ENCODE measurements at regions not wholly inside any gene's neighbourhood (a gene's known extent, or its start where the extent isn't known, plus 50 kb on each side); places are given as distances from the start of the nearest gene placed in this dataset.

DNA sequence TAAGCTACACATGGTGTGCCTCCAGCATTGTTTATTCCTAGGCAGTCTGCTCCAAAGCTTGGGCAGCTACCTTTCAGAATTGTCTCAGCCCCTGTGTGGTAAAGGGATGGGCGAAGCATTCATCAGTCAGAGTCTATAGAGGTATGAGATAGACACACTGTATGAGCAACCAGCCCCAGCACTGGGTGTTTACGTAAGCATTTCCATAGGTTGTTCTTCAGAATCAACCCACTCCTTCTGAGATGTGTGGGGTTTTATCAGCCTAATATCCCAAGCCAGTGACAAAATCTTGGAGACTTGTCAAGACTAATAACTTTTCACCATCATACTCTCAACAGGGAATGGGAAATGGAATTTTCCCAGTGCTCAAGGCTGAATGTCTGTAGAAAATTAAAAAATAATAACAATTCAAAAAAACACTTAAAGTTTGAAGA is 98.2 kb downstream of the BTG1 start:
- Mint-ChIP-seq H3K27me3 (no peaks in the 10 kb centered on the region), H3K4me3 (no peak overlapping the region), H3K4me1 (ENCODE audit: low read depth) (peaks cover 84% of the 10 kb centered on the region)

DNA sequence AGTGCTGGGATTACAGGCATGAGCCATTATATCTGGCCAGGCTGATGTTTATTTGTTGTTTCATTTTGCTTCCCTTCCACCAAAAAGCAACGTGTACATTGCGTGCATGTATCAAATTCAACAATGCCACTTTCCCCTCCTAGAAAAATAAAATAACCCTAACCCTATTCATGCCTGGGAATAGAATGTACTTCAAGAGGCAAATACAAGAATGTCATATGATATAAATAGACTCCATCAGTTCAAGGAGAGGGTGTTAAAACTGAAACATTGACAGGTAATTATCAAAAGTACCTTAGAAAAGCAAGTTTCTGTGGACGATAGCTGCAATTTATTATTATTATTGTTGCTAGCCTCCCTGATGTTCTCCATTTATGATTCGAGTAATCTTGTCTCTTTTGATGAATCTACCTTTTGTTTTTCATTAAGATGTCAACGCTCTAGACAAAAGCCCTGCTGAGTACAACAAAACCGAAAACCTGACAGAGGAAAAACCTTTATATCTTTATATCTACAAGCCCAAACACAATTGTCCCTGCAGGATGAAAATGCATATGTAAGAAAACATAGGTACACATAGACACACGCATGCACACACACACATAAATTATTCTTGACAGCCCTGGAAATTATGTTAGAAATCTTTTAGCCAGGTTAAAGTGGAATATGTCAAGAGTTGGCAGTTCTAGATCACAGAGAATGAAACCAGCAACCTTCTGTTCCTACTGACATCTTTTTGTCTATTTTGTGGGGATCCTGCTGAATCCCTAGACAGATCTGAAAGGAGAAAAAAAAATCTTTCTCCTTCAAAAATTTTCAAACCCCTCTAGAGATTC is 98.9 kb downstream of the BTG1 start:
- Mint-ChIP-seq H3K27ac (peak overlapping the region; percentile 24), H3K9me3 (peaks cover 6% of the 10 kb centered on the region), H3K27me3 (no peaks in the 10 kb centered on the region), H3K36me3 (ENCODE audit: low read depth) (peaks cover 3% of the 10 kb centered on the region), H3K4me1 (ENCODE audit: low read depth) (peaks cover 84% of the 10 kb centered on the region), H3K4me3 (peak overlapping the region; percentile 44)

More for the DNA sequence above, 98.2 kb downstream of the BTG1 start:
- Mint-ChIP-seq H3K9me3 (peaks cover 6% of the 10 kb centered on the region), H3K27ac (peak overlapping the region; percentile 24), H3K36me3 (ENCODE audit: low read depth) (peaks cover 3% of the 10 kb centered on the region)

DNA sequence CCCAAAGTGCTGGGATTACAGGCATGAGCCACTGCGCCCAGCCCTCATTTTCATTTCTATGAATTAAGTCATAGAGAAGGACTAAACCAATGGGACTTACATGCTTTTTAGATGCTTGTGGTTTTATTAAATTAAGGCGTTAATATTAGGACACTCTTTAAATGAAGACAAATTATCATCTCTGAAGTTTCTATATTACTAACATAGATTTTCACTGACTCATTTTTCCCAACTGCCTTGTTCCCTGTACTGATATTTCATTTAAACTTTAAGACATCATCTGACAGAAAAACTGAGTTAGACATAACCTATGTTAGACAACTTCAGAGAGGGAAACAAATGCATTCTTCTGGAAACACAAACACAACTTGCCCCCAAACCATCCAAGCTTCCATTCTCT is 99.8 kb downstream of the BTG1 start:
- Mint-ChIP-seq H3K27ac (peak overlapping the region; percentile 78), H3K4me1 (ENCODE audit: low read depth) (peaks cover 82% of the 10 kb centered on the region), H3K36me3 (ENCODE audit: low read depth) (peaks cover 3% of the 10 kb centered on the region), H3K27me3 (no peaks in the 10 kb centered on the region), H3K4me3 (no peak overlapping the region), H3K9me3 (peaks cover 6% of the 10 kb centered on the region)

DNA sequence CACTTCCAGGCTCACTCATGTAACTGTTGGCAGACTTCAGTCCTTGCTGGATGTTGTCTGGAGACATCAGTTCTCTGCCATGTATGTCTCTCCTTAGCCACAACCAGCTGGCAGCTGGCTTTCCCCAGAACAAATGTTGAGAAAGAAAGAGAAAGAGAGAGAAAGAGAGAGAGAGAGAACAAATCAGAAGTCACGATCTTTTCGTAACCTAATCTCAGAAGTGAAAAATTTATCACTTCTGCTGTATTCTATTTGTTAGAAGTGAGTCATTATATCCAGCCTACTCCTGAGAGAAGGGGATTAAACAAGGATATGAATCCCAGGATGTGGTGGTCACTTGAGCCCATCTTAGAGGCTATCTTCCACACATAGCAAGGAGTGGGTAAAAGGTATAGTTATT is 101.2 kb downstream of the BTG1 start:
- H3K27ac Mint-ChIP-seq = peak overlapping the region; percentile 66
- no peak overlapping the region for H3K4me3 Mint-ChIP-seq
- H3K36me3 Mint-ChIP-seq (ENCODE audit: low read depth) = peaks cover 3% of the 10 kb centered on the region
- no peaks in the 10 kb centered on the region for H3K27me3 Mint-ChIP-seq
- peaks cover 5% of the 10 kb centered on the region for H3K9me3 Mint-ChIP-seq
- peaks cover 78% of the 10 kb centered on the region for H3K4me1 Mint-ChIP-seq (ENCODE audit: low read depth)

DNA sequence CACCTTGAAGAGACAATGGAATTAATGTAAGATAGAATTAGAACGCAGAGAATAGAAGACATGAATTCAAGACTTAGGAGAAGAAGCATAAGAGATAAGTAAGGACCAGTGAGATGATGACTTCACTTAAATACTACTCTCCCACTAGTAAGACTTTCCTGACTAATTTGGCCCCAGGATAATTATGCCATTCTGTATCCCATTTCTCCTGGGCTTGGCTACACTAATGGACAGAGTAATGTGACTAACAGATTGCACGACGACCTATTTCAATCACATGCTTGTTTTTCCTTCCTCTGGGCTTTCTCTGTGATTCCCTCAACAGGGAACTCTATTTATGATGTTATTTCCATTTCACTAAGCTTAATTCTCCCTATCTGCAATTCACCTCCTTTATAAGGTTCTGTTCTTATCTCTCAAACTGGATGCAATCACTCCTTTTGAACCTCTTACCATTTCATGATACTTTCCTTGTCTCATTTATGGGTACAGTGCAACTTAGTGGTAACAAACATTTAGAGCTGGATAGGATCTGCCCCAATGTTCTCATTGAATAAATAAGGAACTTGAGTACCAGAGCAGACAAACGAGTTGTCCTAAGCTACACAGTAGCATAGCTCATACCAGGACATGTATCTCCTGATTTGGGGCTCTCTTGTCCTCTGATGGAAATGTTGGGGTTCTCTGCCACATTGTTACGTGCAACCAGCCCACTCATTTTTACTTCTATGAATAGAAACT is 102.7 kb downstream of the BTG1 start:
- H3K4me3 Mint-ChIP-seq = no peak overlapping the region
- peaks cover 3% of the 10 kb centered on the region for H3K36me3 Mint-ChIP-seq (ENCODE audit: low read depth)
- H3K27ac Mint-ChIP-seq = peak overlapping the region; percentile 38
- H3K4me1 Mint-ChIP-seq (ENCODE audit: low read depth) = peaks cover 82% of the 10 kb centered on the region
- no peaks in the 10 kb centered on the region for H3K9me3 Mint-ChIP-seq
- no peaks in the 10 kb centered on the region for H3K27me3 Mint-ChIP-seq

DNA sequence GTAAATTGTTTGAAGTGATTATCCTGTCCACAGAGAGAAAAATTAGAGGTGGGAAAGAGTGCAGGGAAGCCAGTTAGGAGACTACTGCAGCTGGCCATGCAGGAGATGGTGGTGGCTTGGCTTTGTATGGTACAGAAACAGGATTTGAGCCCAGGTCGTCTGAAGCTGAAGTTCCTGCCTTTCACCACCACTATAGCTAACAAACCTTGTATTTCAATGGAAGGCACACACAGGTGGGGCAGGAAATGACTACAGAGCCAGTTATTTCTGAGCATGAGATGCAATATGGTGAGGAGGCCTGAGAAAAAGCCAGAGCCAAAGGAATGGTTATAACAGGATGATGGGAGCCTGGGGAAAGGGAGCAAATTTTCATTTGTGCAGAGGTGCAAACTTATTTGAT is 103.9 kb downstream of the BTG1 start:
- H3K36me3 Mint-ChIP-seq (ENCODE audit: low read depth) = peaks cover 3% of the 10 kb centered on the region
- no peaks in the 10 kb centered on the region for H3K27me3 Mint-ChIP-seq
- no peaks in the 10 kb centered on the region for H3K9me3 Mint-ChIP-seq
- no peak overlapping the region for H3K4me3 Mint-ChIP-seq
- H3K27ac Mint-ChIP-seq = no peak overlapping the region
- peaks cover 82% of the 10 kb centered on the region for H3K4me1 Mint-ChIP-seq (ENCODE audit: low read depth)

DNA sequence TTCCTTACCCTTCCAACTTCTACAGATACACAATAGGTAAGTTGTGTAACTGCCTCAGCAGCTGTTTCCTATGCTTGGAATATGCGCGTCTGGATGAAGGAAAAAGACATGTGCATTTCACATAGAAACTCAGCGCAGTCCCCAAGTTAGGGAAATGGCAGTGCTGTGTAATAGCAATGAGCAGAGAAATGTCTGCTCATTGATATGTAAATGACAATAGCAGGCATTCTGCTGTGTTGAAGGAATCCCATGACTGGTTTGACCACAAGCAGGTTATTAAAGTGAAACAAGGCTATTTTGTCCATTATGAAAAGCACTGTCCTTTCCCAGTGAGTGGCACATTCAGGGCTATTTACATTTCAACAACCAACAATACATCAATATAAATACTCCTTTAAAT is 106.6 kb downstream of the BTG1 start:
- H3K27ac Mint-ChIP-seq = no peak overlapping the region
- no peaks in the 10 kb centered on the region for H3K36me3 Mint-ChIP-seq (ENCODE audit: low read depth)
- no peak overlapping the region for H3K4me3 Mint-ChIP-seq
- peaks cover 83% of the 10 kb centered on the region for H3K4me1 Mint-ChIP-seq (ENCODE audit: low read depth)
- H3K9me3 Mint-ChIP-seq = no peaks in the 10 kb centered on the region
- no peaks in the 10 kb centered on the region for H3K27me3 Mint-ChIP-seq

DNA sequence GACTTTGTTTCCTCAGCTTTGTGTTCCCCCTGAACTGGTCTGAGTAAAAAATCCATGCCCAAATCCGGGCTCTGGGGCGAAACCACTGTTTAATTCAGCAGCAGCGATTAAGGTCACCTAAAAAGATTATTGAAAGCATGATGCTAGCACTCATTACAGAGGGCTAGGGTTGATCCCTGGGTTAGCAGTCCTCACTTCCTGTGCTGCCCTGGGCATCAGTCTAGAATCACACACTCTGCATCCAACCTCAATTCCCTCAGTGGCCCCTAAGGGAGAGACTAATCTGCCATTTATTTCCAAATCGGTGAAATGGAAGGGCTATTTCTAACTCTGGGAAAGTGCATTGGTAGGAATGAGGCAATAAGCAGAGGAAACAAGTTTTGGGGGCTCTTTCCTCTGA is 107.2 kb downstream of the BTG1 start:
- Mint-ChIP-seq H3K4me1 (ENCODE audit: low read depth) (peaks cover 85% of the 10 kb centered on the region), H3K4me3 (no peak overlapping the region), H3K9me3 (no peaks in the 10 kb centered on the region), H3K27me3 (no peaks in the 10 kb centered on the region), H3K36me3 (ENCODE audit: low read depth) (no peaks in the 10 kb centered on the region), H3K27ac (peak overlapping the region; percentile 3)

DNA sequence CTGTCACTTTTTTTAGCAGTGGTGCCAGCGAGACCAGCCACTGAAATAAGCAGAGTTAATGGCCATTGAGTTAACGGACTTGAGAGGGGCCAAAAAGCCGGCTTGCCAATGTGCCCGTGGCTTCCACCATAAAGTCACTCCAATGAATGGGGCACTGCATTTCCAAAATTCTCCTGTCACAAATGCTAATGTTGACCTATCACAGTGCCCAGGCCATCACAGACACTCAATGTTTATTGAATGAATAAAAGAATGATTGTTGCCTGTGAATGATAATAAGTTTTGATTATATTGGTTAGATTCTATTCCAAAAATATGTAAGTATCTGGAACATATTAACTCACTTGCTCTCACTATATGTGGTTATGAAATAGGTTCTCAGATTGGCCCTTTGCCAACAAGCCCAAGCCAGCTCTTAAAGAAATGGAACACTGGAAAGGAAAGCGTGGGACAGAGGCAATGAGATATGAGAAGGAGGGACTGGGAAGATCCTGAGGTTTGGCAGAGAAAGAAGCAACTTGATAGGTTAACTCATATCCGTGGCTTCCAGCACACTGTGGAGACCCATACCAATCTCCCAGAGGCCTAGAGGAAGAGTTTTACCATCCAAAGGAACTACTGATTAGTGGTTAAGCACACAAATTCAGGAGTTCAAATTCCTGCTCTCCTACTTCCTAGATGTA is 108.7 kb downstream of the BTG1 start:
- Mint-ChIP-seq H3K4me3 (no peak overlapping the region), H3K4me1 (ENCODE audit: low read depth) (peaks cover 83% of the 10 kb centered on the region), H3K27me3 (no peaks in the 10 kb centered on the region), H3K36me3 (ENCODE audit: low read depth) (peaks cover 9% of the 10 kb centered on the region), H3K9me3 (peaks cover 5% of the 10 kb centered on the region), H3K27ac (peak overlapping the region; percentile 91)

DNA sequence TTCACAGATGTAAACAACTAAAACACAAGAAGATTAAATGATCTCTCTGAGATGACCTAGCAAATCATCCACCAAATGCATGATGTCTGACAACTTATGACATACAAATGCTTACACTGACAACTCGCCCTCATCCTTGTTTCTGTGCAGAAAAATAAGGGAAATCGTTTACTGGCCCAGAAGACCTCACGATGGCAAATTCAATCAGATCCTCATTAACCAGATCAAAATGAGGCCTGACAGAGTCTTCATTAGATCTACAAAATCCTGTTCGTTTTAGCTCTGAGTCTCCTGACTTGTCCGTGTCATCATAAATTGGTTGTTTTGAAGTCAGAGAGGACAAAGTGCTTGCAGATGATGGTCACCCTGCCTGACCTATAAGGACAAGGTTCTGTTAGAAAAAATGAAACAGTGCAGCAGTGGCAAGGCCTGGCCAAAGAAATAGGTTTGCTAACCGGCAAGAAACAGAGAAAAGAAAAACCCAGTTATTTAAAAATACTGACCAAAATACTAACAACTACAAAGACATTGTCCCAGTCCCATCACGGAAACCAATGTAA is 109.5 kb downstream of the BTG1 start:
- H3K4me3 Mint-ChIP-seq = peak overlapping the region; percentile 88
- H3K4me1 Mint-ChIP-seq (ENCODE audit: low read depth) = peaks cover 84% of the 10 kb centered on the region
- peaks cover 12% of the 10 kb centered on the region for H3K36me3 Mint-ChIP-seq (ENCODE audit: low read depth)
- peaks cover 5% of the 10 kb centered on the region for H3K9me3 Mint-ChIP-seq
- no peaks in the 10 kb centered on the region for H3K27me3 Mint-ChIP-seq
- H3K27ac Mint-ChIP-seq = peak overlapping the region; percentile 91

DNA sequence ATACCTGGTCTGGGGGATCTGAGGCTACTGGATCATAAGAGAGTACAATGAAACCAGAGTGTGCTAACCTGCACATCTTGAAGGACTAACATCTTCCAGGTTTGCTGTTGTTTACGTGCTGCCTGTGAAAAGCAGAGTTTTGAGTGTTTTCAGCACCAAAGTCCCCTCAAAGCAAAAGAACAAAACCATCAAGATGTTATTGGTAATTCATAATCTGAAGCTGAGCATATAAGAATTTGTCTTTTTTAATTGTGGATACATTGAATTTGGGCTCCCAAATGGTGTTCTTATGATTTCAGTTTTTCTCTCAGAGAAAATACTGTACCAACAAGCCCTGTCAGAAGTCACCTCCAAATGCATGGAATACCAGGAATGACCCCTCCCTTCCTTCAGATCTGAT is 110.2 kb downstream of the BTG1 start:
- peaks cover 86% of the 10 kb centered on the region for H3K4me1 Mint-ChIP-seq (ENCODE audit: low read depth)
- peak overlapping the region; percentile 91 for H3K27ac Mint-ChIP-seq
- H3K36me3 Mint-ChIP-seq (ENCODE audit: low read depth) = peaks cover 12% of the 10 kb centered on the region
- peaks cover 5% of the 10 kb centered on the region for H3K9me3 Mint-ChIP-seq
- peak overlapping the region; percentile 88 for H3K4me3 Mint-ChIP-seq
- no peaks in the 10 kb centered on the region for H3K27me3 Mint-ChIP-seq

DNA sequence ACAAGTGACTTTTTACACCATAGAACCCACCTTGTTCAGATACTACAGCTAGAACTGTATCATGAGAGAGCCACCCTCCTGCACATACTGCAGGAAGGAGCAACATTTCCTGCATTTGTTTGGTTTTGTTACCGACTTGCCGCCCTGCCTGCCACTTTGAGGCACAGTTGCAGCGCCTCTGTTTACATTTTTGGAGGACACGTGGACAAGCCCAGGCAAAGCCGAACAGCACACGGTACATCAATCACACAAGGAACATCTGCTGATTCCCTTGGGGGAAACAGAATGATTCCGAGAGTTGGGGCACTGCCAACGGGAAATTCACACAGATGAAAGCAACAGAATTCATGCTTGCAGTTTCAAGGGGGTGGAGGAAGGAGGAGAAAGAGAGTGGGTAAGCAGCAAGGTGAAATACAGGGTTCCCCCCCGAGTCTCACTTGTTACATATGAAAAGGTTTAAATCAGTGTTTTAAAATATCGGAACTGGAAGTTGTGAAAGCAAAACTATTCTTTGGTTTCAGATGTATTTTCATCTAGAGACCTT is 110.7 kb downstream of the BTG1 start:
- Mint-ChIP-seq H3K4me1 (ENCODE audit: low read depth) (peaks cover 88% of the 10 kb centered on the region), H3K27ac (peak overlapping the region; percentile 91), H3K9me3 (peaks cover 5% of the 10 kb centered on the region), H3K36me3 (ENCODE audit: low read depth) (peaks cover 12% of the 10 kb centered on the region), H3K4me3 (peak overlapping the region; percentile 88), H3K27me3 (no peaks in the 10 kb centered on the region)

DNA sequence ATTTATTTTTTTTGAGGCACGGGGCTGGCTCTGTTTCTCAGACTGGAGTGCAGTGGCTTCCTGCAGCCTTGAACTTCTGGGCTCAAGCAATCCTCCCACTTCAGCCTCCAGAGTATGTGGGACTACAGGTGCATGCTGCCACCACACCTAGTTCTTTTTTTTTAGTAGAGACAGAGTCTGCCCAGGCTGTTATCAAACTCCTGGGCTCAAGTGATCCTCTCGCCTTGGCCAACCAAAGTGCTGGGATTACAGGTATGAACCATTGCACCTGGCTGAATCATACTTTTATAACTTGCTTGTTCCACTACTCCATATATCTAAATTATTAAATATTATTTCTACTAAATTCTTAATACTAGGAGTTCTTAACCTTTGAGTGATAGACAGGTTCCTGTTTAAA is 111.6 kb downstream of the BTG1 start:
- Mint-ChIP-seq H3K27me3 (no peaks in the 10 kb centered on the region), H3K4me1 (ENCODE audit: low read depth) (peaks cover 93% of the 10 kb centered on the region), H3K36me3 (ENCODE audit: low read depth) (peaks cover 12% of the 10 kb centered on the region), H3K4me3 (peak overlapping the region; percentile 88), H3K9me3 (peaks cover 5% of the 10 kb centered on the region), H3K27ac (no peak overlapping the region)

DNA sequence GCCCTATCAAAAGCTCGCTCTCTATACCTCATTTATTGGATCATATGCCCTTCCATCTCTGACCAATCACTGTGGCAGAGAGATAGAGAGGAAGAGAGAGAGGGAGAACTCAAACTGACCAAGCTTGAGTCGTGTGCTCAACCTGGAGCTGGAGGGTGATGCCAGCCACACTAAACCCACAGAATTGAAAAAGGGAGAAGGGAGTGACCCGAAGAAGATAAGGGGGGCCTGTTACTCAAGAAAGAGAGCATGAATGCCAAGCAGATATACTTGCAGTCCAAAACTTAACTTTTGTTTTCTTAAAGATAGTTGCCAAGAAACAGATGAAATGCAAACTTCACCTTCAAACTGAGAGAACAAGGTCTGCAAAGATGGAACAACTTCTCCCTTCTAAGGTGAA is 112.7 kb downstream of the BTG1 start:
- H3K27ac Mint-ChIP-seq = peak overlapping the region; percentile 14
- H3K4me3 Mint-ChIP-seq = no peak overlapping the region
- H3K27me3 Mint-ChIP-seq = no peaks in the 10 kb centered on the region
- peaks cover 12% of the 10 kb centered on the region for H3K36me3 Mint-ChIP-seq (ENCODE audit: low read depth)
- H3K4me1 Mint-ChIP-seq (ENCODE audit: low read depth) = peaks cover 94% of the 10 kb centered on the region
- peaks cover 5% of the 10 kb centered on the region for H3K9me3 Mint-ChIP-seq

All from stimulated activated naive CD8-positive, alpha-beta T cell treated with anti-CD3 and anti-CD28 coated beads, Interleukin-15, Interleukin-2, amounts not matched to agents 100 ng/mL and 50 ng/mL, for 24 hours (primary cell).